ENCODE measurements at regions not wholly inside any gene's neighbourhood (a gene's known extent, or its start where the extent isn't known, plus 50 kb on each side); places are given as distances from the start of the nearest gene placed in this dataset.

DNA sequence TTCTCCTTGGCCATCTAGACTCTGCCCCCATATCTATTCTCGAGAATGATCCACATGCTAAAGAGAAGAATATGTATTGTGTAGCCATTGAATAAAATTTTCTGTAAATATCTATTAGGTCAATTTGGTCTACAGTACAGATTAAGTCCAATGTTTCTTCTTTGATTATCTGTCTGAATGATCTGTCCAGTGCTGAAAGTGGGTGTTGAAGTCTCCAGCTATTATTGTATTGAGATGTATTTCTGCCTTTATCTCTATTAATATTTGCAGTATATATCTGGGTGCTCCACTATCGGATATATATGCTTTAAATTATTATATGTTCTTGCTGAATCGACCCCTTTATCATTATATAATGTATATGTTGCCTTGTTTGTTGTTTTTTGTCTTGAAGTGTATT, 384.9 kb upstream of the ROBO1 start:
- no peaks in the 10 kb centered on the region for H3K4me1 Mint-ChIP-seq
- H3K36me3 Mint-ChIP-seq = no peaks in the 10 kb centered on the region
- no peaks in the 10 kb centered on the region for H3K27me3 Mint-ChIP-seq
- H3K27ac Mint-ChIP-seq = no peak overlapping the region
- H3K9me3 Mint-ChIP-seq = peaks cover 8% of the 10 kb centered on the region
- no peak overlapping the region for H3K4me3 Mint-ChIP-seq
- no peak for DNase-seq

- no peak for DNase-seq
- no peaks in the 10 kb centered on the region for H3K27me3 Mint-ChIP-seq
- H3K27ac Mint-ChIP-seq = no peak overlapping the region
- peaks cover 30% of the 10 kb centered on the region for H3K9me3 Mint-ChIP-seq
- no peak overlapping the region for H3K4me3 Mint-ChIP-seq
- H3K36me3 Mint-ChIP-seq = no peaks in the 10 kb centered on the region
- no peaks in the 10 kb centered on the region for H3K4me1 Mint-ChIP-seq
These were observed 374.9 kb upstream of the ROBO1 start for GRCh38 chr3:80142714-80143113.

- H3K4me1 Mint-ChIP-seq = no peaks in the 10 kb centered on the region
- H3K4me3 Mint-ChIP-seq = no peak overlapping the region
- no peaks in the 10 kb centered on the region for H3K27me3 Mint-ChIP-seq
- H3K36me3 Mint-ChIP-seq = no peaks in the 10 kb centered on the region
- DNase-seq = no peak
- H3K9me3 Mint-ChIP-seq = peaks cover 31% of the 10 kb centered on the region
- no peak overlapping the region for H3K27ac Mint-ChIP-seq
These were observed 373.8 kb upstream of the ROBO1 start for GRCh38 chr3:80141557-80141956.

DNA sequence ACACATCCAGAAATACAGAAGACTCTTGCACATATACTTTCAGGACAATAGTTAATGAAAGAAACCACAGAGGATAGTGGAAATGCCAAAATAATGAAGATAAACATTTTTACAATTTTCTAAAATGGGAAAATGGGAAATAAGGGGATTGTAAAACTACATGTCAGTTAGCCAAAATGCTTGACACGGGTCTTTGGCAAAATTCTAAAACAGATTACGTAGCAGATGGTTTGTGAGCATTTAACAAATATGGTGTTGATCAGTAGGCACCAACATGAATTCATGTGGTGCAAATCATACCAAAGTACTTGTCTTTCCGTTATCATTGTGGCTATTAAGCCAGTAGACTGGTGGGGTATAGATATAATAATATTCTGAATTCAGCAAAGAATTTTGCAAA, 348.5 kb upstream of the ROBO1 start:
- Mint-ChIP-seq H3K27me3 (no peaks in the 10 kb centered on the region), H3K27ac (no peak overlapping the region), H3K4me3 (no peak overlapping the region), H3K4me1 (no peaks in the 10 kb centered on the region), H3K36me3 (no peaks in the 10 kb centered on the region), H3K9me3 (peaks cover 11% of the 10 kb centered on the region)
- DNase-seq = no peak

- no peaks in the 10 kb centered on the region for H3K4me1 Mint-ChIP-seq
- DNase-seq = no peak
- no peak overlapping the region for H3K4me3 Mint-ChIP-seq
- peaks cover 9% of the 10 kb centered on the region for H3K9me3 Mint-ChIP-seq
- no peaks in the 10 kb centered on the region for H3K36me3 Mint-ChIP-seq
- no peaks in the 10 kb centered on the region for H3K27me3 Mint-ChIP-seq
- no peak overlapping the region for H3K27ac Mint-ChIP-seq
These were observed 346.9 kb upstream of the ROBO1 start for GRCh38 chr3:80114694-80115093.

- no peak for DNase-seq
- no peaks in the 10 kb centered on the region for H3K36me3 Mint-ChIP-seq
These were observed 345.5 kb upstream of the ROBO1 start for GRCh38 chr3:80113331-80113730.

GRCh38 chr3:80099559-80100066, 331.8 kb upstream of the ROBO1 start:
- Mint-ChIP-seq H3K4me1 (no peaks in the 10 kb centered on the region), H3K4me3 (no peak overlapping the region), H3K36me3 (no peaks in the 10 kb centered on the region), H3K27ac (no peak overlapping the region), H3K9me3 (peaks cover 2% of the 10 kb centered on the region), H3K27me3 (no peaks in the 10 kb centered on the region)
- DNase-seq = no peak

More at GRCh38 chr3:80113331-80113730, 345.5 kb upstream of the ROBO1 start:
- H3K27ac Mint-ChIP-seq = no peak overlapping the region
- H3K4me1 Mint-ChIP-seq = no peaks in the 10 kb centered on the region
- no peak overlapping the region for H3K4me3 Mint-ChIP-seq
- H3K9me3 Mint-ChIP-seq = peaks cover 8% of the 10 kb centered on the region
- no peaks in the 10 kb centered on the region for H3K27me3 Mint-ChIP-seq

GRCh38 chr3:80097674-80098073, 329.9 kb upstream of the ROBO1 start:
- no peak overlapping the region for H3K27ac Mint-ChIP-seq
- no peaks in the 10 kb centered on the region for H3K27me3 Mint-ChIP-seq
- no peak overlapping the region for H3K4me3 Mint-ChIP-seq
- peaks cover 2% of the 10 kb centered on the region for H3K9me3 Mint-ChIP-seq
- no peaks in the 10 kb centered on the region for H3K4me1 Mint-ChIP-seq
- no peak for DNase-seq
- H3K36me3 Mint-ChIP-seq = no peaks in the 10 kb centered on the region

DNA sequence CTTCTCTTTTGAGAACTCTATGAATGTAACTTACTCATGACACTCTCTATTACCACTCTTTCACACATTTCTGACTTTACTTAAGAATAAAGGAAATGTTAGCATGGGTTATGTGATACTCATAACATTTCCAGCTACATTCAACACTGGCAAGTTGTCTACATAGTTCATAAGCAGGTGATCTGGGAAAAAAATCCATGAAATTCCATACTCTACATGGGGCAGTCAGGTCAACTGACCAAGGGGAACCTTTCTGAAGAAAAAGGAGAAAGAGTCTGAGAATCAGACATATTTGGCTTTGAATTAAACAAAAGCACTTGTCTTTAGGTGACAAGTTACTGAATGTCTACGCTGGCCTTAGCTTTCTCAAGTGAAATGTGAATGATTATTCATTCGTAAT, 329.1 kb upstream of the ROBO1 start:
- H3K4me3 Mint-ChIP-seq = no peak overlapping the region
- H3K36me3 Mint-ChIP-seq = no peaks in the 10 kb centered on the region
- no peaks in the 10 kb centered on the region for H3K4me1 Mint-ChIP-seq
- no peak overlapping the region for H3K27ac Mint-ChIP-seq
- H3K27me3 Mint-ChIP-seq = no peaks in the 10 kb centered on the region
- DNase-seq = no peak
- peaks cover 2% of the 10 kb centered on the region for H3K9me3 Mint-ChIP-seq

DNA sequence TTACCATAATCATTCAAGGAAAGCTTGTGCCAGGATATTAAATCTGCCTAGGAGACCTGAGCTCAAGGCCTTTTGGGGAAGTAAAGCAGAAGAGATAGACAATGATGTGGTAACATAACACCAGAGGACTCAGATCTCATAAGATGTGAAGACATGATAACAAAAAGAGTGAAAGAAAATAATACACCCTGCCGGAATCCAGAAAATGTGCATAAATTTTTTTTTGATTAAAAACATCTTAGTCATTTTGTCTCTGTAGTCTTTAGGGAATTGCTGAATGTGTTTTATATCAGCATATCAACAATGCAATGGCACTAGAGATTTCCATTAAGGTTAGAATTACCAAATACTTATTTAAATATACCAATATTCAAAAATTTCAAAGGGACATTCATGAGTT, 326.8 kb upstream of the ROBO1 start:
- Mint-ChIP-seq H3K4me1 (no peaks in the 10 kb centered on the region), H3K4me3 (no peak overlapping the region), H3K27me3 (no peaks in the 10 kb centered on the region), H3K9me3 (peaks cover 2% of the 10 kb centered on the region), H3K36me3 (no peaks in the 10 kb centered on the region), H3K27ac (no peak overlapping the region)
- no peak for DNase-seq

GRCh38 chr3:80087767-80088166, 320.0 kb upstream of the ROBO1 start:
- Mint-ChIP-seq H3K36me3 (no peaks in the 10 kb centered on the region), H3K4me1 (no peaks in the 10 kb centered on the region), H3K4me3 (no peak overlapping the region), H3K27ac (no peak overlapping the region), H3K27me3 (no peaks in the 10 kb centered on the region), H3K9me3 (peaks cover 3% of the 10 kb centered on the region)
- no peak for DNase-seq

GRCh38 chr3:80086426-80086825, 318.6 kb upstream of the ROBO1 start:
- Mint-ChIP-seq H3K4me3 (no peak overlapping the region), H3K9me3 (peaks cover 3% of the 10 kb centered on the region), H3K27me3 (no peaks in the 10 kb centered on the region), H3K36me3 (no peaks in the 10 kb centered on the region), H3K4me1 (no peaks in the 10 kb centered on the region), H3K27ac (no peak overlapping the region)
- DNase-seq = no peak

DNA sequence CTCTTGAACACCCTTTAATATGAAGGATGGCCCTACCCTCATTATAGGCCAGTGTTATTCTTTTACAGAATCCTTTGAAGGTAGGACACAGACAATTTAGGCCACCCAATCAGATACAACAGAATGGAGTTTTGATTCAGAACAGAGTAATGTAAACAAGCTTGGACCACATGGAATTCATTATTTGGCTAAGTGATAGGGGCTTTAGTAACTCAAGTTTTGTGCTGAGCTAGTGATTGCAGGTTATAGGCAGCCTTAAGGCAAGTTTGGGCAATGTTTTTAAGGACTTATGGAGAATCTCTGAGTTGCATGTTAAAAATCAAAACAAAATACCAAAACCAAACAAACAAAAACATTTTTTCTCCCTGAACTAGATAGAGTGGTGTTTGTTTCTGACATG, 312.1 kb upstream of the ROBO1 start:
- Mint-ChIP-seq H3K4me3 (no peak overlapping the region), H3K27me3 (no peaks in the 10 kb centered on the region), H3K4me1 (no peaks in the 10 kb centered on the region), H3K9me3 (peaks cover 5% of the 10 kb centered on the region), H3K27ac (no peak overlapping the region), H3K36me3 (no peaks in the 10 kb centered on the region)
- no peak for DNase-seq

DNA sequence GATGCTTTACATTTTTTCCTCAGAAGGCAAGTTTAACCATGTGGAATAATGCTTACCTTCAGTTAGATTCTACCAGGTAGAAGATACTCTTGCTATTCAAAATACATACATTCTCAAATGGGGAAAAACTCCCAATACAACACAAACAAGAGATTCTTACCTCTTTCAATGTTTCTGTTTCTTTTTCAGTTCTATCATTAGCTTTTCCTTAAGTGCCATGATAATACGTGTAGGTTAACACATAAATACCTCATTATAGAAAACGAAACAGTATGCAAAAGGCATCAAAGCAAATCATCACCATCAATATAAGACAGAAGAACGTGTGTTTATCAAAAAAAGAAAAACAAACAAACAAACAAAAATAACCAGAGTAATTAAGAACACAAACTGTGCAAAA, 300.7 kb upstream of the ROBO1 start:
- Mint-ChIP-seq H3K4me1 (no peaks in the 10 kb centered on the region), H3K27me3 (no peaks in the 10 kb centered on the region), H3K9me3 (peaks cover 9% of the 10 kb centered on the region), H3K36me3 (no peaks in the 10 kb centered on the region), H3K27ac (no peak overlapping the region), H3K4me3 (no peak overlapping the region)
- DNase-seq = no peak

DNA sequence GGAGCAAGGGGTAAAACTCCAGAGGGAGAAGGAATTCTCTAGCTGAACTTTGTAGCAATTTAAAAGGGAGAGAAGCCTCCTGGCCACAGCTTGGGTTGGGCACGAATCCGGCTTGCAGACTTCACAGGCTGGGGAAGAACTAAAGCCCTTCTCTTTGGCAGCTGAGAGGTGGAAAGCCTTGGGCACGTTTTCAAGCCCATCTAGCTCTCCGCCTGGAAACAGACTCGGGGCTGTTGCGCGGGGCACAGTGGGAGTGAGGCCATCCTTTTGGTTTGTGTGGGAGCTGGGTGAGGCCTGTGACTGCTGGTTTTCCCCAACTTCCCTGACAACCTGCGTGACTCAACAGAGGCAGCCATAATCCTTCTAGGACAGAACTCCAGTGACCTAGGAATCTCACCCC, 295.7 kb upstream of the ROBO1 start:
- Mint-ChIP-seq H3K27ac (no peak overlapping the region), H3K4me3 (no peak overlapping the region), H3K27me3 (no peaks in the 10 kb centered on the region), H3K9me3 (peaks cover 7% of the 10 kb centered on the region), H3K36me3 (no peaks in the 10 kb centered on the region), H3K4me1 (no peaks in the 10 kb centered on the region)
- no peak for DNase-seq

GRCh38 chr3:80060664-80061063, 292.9 kb upstream of the ROBO1 start:
- H3K4me1 Mint-ChIP-seq = no peaks in the 10 kb centered on the region
- H3K27me3 Mint-ChIP-seq = no peaks in the 10 kb centered on the region
- peaks cover 4% of the 10 kb centered on the region for H3K9me3 Mint-ChIP-seq
- no peak for DNase-seq
- H3K4me3 Mint-ChIP-seq = no peak overlapping the region
- H3K27ac Mint-ChIP-seq = no peak overlapping the region
- no peaks in the 10 kb centered on the region for H3K36me3 Mint-ChIP-seq

- DNase-seq = no peak
- no peak overlapping the region for H3K27ac Mint-ChIP-seq
These were observed 287.5 kb upstream of the ROBO1 start for GRCh38 chr3:80055306-80055705.

More at GRCh38 chr3:80055306-80055705, 287.5 kb upstream of the ROBO1 start:
- no peak overlapping the region for H3K4me3 Mint-ChIP-seq
- H3K9me3 Mint-ChIP-seq = peaks cover 4% of the 10 kb centered on the region
- H3K27me3 Mint-ChIP-seq = no peaks in the 10 kb centered on the region
- no peaks in the 10 kb centered on the region for H3K36me3 Mint-ChIP-seq
- no peaks in the 10 kb centered on the region for H3K4me1 Mint-ChIP-seq
